ENCODE measurements at regions not wholly inside any gene's neighbourhood (a gene's known extent, or its start where the extent isn't known, plus 50 kb on each side); places are given as distances from the start of the nearest gene placed in this dataset.

DNA sequence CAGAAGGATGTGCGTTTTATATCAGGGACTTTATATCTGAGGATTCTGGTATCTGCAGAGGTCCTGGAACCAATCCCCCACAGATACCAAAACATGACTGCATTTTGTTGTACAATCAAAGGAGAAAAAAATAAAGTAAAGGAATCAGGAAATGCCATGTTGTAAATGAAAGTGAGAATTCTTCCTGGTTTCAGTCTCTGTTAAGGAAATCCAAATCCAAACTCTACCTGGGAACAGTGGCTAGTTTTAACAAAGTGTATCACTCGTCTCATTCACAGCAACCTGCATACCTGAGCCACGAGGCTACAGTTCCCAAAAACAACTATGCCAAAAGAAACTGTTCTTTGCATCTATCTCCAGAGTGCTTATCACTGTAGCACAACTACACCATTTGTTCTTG is 77.3 kb upstream of the ATF3 start:
- no peak for TF ChIP-seq POLR2AphosphoS5 (IDR thresholded peaks at IDR 0.05; ENCODE audit: insufficient read depth, low read depth, low read length)
- no peak for TF ChIP-seq FOS (IDR thresholded peaks at IDR 0.05; ENCODE audit: borderline replicate concordance, insufficient read depth, low read length)

DNA sequence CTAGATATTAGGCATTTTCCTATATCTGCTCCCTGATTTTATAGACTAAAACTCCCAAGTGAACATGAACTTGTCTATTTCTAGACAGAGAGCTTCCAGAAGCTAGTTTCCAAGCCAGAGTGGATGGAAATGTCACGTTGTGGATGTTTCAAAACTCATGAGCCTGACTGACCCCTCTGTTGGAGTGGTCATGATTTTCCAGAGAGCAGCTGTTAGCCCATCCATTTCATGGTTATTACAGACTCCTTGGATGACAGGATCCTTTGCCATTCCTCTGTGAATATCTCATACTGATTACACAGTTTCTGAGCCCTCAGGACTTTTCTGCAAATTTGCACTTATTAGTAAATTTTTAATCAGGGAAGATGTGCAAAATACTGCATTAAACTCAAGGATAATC is 76.8 kb upstream of the ATF3 start:
- Histone ChIP-seq H3K27me3 (ENCODE audit: control insufficient read depth in 2 of 2, insufficient read depth in 2 of 2, low read length in 2 of 2) (peaks cover 39 to 42% of the 10 kb centered on the region in 2 experiments), H3K9me3 (replicated peaks; ENCODE audit: control insufficient read depth, insufficient read depth, low read length) (no peaks in the 10 kb centered on the region), H3K27ac (ENCODE audit: insufficient read depth, low read depth, low read length) (no peak overlapping the region), H3K4me2 (ENCODE audit: insufficient read depth, low read length) (no peak overlapping the region), H3K9me1 (replicated peaks; ENCODE audit: control insufficient read depth, extremely low read depth, insufficient read depth, low read length) (no peaks in the 10 kb centered on the region), H3K9ac (replicated peaks; ENCODE audit: extremely low read depth, insufficient read depth, low read length) (no peak overlapping the region), H3K4me3 (replicated peaks in 1 of 3; ENCODE audit: insufficient read depth in 1 of 3, low read depth in 1 of 3, low read length in 3 of 3) (no peak overlapping the region), H3K4me1 (ENCODE audit: control insufficient read depth, extremely low read depth, insufficient read depth, low read length) (no peaks in the 10 kb centered on the region), H2AFZ (ENCODE audit: low read depth, low read length) (no peak overlapping the region), H3K79me2 (ENCODE audit: control insufficient read depth, insufficient read depth, low read length) (no peaks in the 10 kb centered on the region), H3K36me3 (ENCODE audit: control insufficient read depth in 2 of 2, extremely low read depth in 1 of 2, insufficient read depth in 2 of 2, low read length in 2 of 2) (no peaks in the 10 kb centered on the region), H4K20me1 (replicated peaks; ENCODE audit: control insufficient read depth, extremely low read depth, insufficient read depth, low read length) (no peaks in the 10 kb centered on the region)
- intact Hi-C loops (cut with micrococcal nuclease) (no loop called here), dilution Hi-C loops (cut with MboI; ENCODE audit: extremely low pct_ligation_motif_present, low sequenced_read_pairs) (no loop called here)
- ChIA-PET CTCF (no interaction called here), POLR2A (no interaction called here)
- TF ChIP-seq MYC (IDR thresholded peaks at IDR 0.05; ENCODE audit: low read depth, low read length) (no peak), FOS (IDR thresholded peaks at IDR 0.05; ENCODE audit: borderline replicate concordance, insufficient read depth, low read length) (no peak), EZH2 (IDR thresholded peaks at IDR 0.05; ENCODE audit: borderline replicate concordance, low read depth, low read length, severe bottlenecking) (no peak), GATA2 (IDR thresholded peaks at IDR 0.05; ENCODE audit: insufficient read depth, insufficient read length, low read depth, low read length) (no peak), JUN (IDR thresholded peaks at IDR 0.05; ENCODE audit: borderline replicate concordance, insufficient read depth, insufficient read length, low read depth) (no peak), MAX (IDR thresholded peaks at IDR 0.05; ENCODE audit: insufficient read depth, insufficient read length) (no peak)
- TF ChIP-seq, protein P1, sequence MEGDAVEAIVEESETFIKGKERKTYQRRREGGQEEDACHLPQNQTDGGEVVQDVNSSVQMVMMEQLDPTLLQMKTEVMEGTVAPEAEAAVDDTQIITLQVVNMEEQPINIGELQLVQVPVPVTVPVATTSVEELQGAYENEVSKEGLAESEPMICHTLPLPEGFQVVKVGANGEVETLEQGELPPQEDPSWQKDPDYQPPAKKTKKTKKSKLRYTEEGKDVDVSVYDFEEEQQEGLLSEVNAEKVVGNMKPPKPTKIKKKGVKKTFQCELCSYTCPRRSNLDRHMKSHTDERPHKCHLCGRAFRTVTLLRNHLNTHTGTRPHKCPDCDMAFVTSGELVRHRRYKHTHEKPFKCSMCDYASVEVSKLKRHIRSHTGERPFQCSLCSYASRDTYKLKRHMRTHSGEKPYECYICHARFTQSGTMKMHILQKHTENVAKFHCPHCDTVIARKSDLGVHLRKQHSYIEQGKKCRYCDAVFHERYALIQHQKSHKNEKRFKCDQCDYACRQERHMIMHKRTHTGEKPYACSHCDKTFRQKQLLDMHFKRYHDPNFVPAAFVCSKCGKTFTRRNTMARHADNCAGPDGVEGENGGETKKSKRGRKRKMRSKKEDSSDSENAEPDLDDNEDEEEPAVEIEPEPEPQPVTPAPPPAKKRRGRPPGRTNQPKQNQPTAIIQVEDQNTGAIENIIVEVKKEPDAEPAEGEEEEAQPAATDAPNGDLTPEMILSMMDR (IDR thresholded peaks at IDR 0.05; ENCODE audit: extremely low read depth in 1 of 2, insufficient read depth in 1 of 2, low read depth in 1 of 2, low read length in 2 of 2): no peak
- no peak for FAIRE-seq
- DNase-seq (ENCODE audit: low read depth, low spot score): no peak
- BruUV-seq (replicated peaks): no TSS peak

More for the DNA sequence above, 77.3 kb upstream of the ATF3 start:
- H3K27me3 ChIP-seq (ENCODE audit: control insufficient read depth in 2 of 2, insufficient read depth in 2 of 2, low read length in 2 of 2): peaks cover 39 to 42% of the 10 kb centered on the region in 2 experiments
- no peaks in the 10 kb centered on the region for H4K20me1 ChIP-seq (replicated peaks; ENCODE audit: control insufficient read depth, extremely low read depth, insufficient read depth, low read length)
- H3K9me1 ChIP-seq (replicated peaks; ENCODE audit: control insufficient read depth, extremely low read depth, insufficient read depth, low read length): no peaks in the 10 kb centered on the region
- H3K9me3 ChIP-seq (replicated peaks; ENCODE audit: control insufficient read depth, insufficient read depth, low read length): no peaks in the 10 kb centered on the region
- H2AFZ ChIP-seq (ENCODE audit: low read depth, low read length): no peak overlapping the region
- H3K9ac ChIP-seq (replicated peaks; ENCODE audit: extremely low read depth, insufficient read depth, low read length): no peak overlapping the region
- no peak overlapping the region for H3K4me3 ChIP-seq (replicated peaks in 1 of 3; ENCODE audit: insufficient read depth in 1 of 3, low read depth in 1 of 3, low read length in 3 of 3)
- H3K79me2 ChIP-seq (ENCODE audit: control insufficient read depth, insufficient read depth, low read length): no peaks in the 10 kb centered on the region
- dilution Hi-C loops (cut with MboI; ENCODE audit: extremely low pct_ligation_motif_present, low sequenced_read_pairs) (no loop called here), intact Hi-C loops (cut with micrococcal nuclease) (no loop called here)
- no TSS peak for BruUV-seq (replicated peaks)
- H3K4me2 ChIP-seq (ENCODE audit: insufficient read depth, low read length): no peak overlapping the region
- no peak for FAIRE-seq
- no peaks in the 10 kb centered on the region for H3K36me3 ChIP-seq (ENCODE audit: control insufficient read depth in 2 of 2, extremely low read depth in 1 of 2, insufficient read depth in 2 of 2, low read length in 2 of 2)
- POLR2A ChIA-PET: no interaction called here
- CTCF ChIA-PET: no interaction called here
- H3K4me1 ChIP-seq (ENCODE audit: control insufficient read depth, extremely low read depth, insufficient read depth, low read length): no peaks in the 10 kb centered on the region
- H3K27ac ChIP-seq (ENCODE audit: insufficient read depth, low read depth, low read length): no peak overlapping the region
- DNase-seq (ENCODE audit: low read depth, low spot score): no peak

All from endothelial cell of umbilical vein (primary cell).